SH-SY5Y (cell line): ENCODE measurements at regions not wholly inside any gene's neighbourhood (a gene's known extent, or its start where the extent isn't known, plus 50 kb on each side); places are given as distances from the start of the nearest gene placed in this dataset.

Source experiments
- GATA2 ChIP-seq: IDR thresholded peaks from 2 replicates; pipeline ENCODE4 v1.6.1; 2011; ENCODE audit warnings: mild to moderate bottlenecking, low read depth, low read length
- GATA3 ChIP-seq: IDR thresholded peaks from 2 replicates; pipeline ENCODE4 v1.6.1; 2011; ENCODE audit warnings: low read depth, mild to moderate bottlenecking, low read length, moderate library complexity

DNA sequence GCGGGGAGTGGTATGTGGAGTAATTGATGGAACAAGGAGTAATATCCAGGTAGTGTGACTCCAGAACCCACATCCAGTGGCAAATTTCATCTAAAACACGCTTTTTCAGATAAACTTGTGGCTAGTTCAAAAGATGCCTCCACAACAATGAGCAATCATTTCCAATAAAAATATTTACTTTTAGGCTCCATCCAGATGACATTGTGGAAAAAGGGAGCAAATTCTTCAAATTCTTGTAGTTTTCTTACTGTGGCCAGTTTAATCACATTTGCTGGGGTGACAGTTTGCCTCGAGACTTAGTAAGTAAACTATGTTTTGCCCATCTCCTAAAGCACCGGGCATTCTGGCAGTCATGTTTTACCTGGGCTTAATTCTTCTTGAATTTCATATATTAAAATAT is 243.6 kb downstream of the IRS1 start:
- no peak for TF ChIP-seq GATA2
- no peak for TF ChIP-seq GATA3

DNA sequence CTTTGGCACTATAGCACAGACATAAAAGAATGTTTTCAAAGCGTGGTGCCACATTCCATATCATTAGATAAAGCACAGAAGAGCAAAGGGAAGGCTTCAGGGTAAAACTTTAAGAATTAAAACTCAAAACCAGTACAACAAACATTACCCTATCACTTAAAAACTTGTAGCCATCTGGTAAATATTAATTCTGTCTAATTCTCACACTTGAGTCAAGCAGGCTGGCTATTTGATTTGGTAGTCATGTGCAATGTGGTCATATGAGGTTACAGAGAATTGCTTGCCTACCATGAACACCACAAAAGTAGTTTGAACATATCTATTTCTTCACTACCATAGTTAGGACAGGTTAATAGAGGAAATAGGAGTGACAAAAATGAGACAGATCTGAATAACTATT is 244.9 kb downstream of the IRS1 start:
- TF ChIP-seq GATA3 (no peak), GATA2 (no peak)

DNA sequence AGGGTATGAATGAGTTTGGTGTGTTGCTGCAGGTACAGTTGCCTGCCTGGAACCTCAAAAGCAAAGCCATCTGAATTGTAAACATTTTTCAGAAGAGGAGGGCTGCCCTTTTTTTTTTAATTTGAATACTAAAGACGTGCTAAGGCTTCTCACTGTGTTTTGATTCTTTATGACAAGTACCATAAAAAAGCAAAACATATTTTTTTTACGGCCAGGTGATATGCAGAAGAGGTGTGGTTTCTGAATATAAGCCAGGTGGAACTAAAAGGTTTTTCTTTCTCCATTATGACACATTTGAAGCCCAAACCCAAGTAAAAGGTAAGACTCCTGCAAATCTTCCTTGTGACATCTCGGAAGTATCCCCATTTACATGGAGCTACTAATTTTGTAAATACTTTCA is 246.3 kb downstream of the IRS1 start:
- no peak for TF ChIP-seq GATA3
- TF ChIP-seq GATA2, result no peak

DNA sequence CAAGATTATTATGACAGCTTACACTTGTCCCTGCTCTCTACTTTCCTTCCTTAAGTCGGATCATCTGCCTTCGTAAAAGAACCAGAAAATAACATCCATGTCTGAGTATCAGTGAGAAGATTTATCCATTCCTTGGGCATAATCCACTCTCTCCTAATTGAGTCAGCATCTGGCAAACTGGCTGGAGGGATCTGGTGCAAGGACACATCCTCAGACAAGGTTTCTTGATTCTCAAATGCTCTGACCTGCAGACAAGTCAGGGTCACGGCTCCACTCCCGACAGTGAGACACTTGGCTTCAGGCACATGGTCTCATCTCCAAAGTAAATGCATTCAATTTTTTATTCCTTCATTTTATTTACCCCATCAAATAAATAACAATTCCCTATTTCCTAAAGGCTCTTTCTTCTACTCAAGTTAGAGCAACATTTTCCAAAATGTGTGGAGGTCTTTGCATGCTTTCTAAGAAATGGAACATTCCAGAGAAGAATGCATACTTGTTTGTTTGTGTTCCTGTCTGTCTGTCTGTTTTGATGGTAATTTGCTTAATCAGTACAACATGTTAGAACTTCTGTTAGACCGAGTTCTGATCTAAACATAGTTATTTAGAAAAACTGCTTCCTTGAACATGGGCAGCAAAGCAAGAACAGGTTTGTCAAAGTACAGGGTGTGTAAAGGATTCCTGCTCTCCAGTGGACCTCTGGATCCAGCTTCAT is 246.9 kb downstream of the IRS1 start:
- TF ChIP-seq GATA2 (no peak), GATA3 (no peak)

DNA sequence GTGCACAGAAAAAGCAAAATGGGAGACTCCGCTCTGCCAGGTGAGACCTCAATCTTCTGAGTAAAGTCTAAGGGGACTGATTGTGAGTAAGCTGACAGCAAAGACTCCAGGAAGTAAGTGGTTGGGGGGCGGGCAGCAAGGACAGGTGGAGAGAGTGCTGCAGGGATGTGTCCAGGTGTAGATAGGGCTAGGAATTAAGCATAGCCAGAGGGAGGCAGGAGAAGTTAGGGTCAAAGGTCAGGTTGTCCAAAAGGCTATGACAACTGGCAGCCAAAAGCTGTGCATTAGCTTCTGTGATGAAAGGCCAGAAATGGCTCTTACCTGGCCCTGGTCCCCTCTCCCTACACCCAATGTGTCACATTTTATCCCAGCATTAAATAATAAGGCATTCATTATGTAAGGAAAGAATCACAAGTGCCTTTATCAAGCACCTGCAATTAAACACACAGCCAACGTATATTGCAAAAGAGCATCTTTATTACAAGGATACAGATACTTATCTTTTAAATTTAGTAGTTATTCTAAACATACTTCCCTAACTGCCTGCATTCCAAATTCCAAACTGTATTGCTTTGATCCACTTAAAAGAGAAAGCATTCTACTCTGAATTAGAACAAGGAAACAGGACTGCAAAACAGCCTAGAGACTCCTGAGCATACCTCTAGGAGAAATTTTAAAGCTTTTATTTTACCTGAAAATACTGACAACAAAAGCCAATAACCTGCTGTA is 247.9 kb downstream of the IRS1 start:
- TF ChIP-seq GATA2 (no peak), GATA3 (no peak)

DNA sequence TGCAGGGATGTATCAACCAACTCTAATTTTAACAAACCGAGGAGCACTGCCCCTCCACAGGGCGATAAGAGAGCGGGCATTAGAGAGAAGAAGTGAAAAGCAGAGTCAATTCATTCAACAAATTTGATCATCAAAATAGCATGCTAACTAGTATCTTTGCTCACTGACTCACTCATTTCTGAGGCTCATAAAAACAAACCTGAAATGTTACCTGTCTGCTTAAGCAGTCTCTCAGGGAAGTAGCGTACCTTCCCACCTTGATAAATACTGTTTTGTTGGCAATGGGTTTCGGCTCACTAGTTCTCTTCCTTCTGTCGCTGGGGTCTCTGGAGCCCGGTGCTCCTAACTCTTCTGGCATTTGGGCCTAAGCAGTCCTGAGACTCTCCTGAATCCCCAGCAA is 248.8 kb downstream of the IRS1 start:
- TF ChIP-seq GATA2 (no peak), GATA3 (no peak)

DNA sequence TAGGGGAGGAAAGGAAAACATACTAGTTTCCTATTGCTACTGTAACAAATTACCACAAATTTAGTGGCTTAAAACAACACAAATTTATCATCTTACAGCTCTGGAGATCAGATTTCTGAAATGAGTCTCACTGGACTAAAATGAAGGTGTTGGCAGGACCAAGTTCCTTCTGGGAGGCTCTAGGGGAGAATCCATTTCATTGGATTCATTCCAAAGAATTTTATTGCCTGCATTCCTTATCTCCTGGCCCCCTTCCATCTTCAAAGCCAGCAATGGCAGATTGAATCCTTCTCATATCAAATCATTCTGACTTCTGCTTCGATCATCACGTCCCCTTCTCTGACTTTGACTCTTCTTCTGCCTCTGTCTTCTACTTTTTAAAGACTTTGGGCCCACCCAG is 250.9 kb downstream of the IRS1 start:
- TF ChIP-seq GATA2 (no peak), GATA3 (no peak)

DNA sequence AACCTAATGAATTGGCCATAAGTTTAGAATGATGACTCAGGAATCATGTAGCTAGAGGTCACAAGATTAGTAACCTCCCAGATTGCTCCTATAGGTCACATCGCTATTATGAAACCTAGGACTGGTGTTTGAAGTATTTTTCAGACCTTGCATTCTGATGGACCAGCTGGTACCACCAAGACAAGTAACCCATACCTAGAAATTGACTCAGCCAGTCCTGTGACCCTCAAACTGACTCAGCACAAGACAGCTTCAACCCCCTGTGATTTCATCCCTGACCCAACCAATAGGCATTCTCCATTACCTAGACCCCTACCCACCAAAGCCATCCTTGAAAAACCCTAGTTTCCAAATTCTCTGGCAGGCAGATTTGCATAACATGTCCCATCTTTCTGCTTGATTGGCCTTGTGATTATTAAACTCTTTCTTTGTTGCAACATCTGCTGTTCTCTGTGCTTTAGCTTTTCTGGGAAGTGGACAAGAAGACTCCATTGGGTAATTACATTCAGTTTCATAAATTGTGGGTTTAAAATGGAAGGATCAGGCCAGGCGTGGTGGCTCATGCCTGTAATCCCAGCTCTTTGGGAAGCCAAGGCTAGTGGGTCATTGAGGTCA is 254.9 kb downstream of the IRS1 start:
- TF ChIP-seq GATA3 (no peak), GATA2 (no peak)

DNA sequence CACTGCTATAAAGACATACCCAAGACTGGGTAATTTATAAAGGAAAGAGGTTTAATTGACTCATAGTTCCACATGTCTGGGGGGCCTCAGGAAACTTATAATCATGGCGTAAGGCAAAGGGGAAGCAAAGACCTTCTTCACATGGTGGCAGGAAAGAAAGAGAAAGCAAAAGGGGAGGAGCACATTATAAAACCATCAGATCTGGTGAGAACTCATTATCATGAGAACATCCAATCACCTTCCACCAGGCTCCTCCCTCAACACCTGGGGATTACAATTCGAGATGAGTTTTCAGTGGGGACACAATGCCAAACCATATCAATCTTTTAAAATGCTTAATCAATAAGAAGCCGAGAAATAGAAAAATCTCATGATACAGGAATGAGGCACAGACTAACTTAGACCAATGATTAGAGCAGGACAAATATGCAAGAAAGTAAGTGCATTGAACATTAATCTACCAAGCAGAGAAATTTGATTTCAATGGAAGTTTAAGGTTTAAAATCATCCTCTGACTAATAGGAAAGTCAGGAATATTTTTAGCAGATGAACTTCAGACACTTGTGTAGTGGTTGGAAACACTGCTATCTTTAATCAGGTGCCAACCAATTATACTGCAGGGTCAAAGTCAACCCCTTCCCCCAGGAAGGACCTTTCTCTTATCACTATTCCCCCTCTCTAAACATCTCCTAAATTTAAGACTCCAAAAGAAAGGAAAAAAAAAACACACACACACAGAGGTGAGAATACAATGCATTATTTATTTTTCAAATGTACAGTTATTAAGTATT is 259.2 kb downstream of the IRS1 start:
- TF ChIP-seq GATA3 (no peak), GATA2 (no peak)

DNA sequence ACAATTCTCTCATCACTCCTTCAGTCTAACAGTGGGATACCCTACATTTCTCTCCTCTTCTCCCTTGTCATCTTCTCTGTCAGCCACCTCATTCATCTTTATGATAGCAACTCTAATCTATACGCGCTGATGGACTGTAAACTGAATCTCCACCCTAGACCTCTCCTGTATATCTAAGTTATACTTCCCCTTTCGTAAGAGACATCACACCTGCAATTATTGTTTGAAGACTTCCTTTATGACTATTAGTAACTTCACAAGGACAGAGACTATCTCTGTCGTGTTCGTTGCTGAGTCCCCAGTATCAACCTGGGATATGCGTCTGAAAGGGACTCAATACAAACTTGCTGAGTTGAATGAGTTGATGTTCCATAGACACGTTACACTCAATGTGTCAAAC is 263.2 kb downstream of the IRS1 start:
- no peak for TF ChIP-seq GATA2
- no peak for TF ChIP-seq GATA3

DNA sequence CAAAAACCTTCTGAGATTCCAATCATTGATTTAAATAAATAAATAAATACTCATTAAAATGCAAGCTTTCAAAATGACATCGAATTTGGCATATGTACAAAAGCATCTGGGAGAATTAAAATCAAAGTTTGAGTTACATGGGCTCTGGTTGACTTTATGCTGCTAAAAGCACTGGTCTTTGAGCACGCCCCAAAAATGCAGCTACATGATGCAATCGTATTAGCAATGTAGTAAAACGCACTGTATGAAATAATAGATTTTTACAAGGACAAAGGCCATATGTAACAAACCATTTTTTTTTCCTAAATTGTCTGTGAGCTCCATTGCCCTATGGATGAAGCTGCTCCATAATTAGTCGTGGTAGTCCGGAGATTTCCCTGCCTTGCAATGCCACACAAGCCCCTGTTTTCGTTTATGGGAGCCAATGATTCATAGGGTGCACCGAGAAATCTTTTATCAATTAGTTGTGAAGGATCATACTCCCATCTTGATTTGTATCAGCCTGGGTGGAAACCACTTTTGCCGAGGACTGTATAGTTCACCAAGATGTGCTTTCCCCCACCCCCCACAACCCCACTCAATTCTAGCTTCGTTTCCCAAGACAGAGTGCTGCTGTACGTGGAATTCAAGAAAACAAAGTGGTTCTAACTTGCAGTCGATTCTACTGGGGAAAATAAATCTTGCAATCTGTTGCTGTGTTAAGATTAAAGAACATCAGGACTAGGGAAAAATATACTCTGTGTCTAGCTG is 268.4 kb downstream of the IRS1 start:
- no peak for TF ChIP-seq GATA2
- TF ChIP-seq GATA3, result no peak

DNA sequence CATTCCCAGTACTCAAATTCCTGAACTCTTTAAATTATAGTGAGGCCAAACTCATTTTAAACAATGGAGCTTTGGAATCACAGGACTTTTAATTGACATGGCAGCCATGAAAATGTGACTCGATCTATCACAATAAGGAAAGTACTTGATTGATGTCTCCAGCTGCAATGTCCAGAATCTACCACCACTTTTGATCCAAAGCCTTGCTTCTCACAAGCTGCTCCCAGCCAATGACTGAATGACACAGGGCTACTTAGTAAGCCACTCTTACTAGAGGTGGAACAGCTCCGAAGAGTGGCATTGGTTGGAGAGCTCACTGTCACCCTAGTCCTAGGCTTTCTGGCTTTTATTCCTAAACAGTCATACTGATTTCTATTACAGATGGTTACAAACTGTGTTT is 270.1 kb downstream of the IRS1 start:
- no peak for TF ChIP-seq GATA2
- TF ChIP-seq GATA3, result no peak

DNA sequence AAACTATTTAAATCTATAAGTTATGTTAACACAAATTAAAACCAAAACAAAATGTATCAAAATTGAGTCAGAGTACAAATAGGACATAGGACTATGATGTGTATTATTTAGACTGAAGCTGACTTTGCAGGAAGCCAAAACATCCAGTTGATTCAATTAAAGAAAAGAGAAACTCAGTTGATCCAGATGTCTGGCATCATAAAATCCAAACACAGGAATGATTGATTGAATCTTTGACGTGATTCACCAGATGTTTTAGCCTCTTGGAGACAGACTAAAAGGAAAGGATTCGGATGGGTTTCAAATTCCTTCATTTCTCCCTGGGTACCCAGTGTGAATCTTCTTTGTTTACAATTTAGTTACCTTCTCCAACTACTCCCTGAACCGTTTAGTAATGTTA is 272.9 kb downstream of the IRS1 start:
- TF ChIP-seq GATA3 (no peak), GATA2 (no peak)

DNA sequence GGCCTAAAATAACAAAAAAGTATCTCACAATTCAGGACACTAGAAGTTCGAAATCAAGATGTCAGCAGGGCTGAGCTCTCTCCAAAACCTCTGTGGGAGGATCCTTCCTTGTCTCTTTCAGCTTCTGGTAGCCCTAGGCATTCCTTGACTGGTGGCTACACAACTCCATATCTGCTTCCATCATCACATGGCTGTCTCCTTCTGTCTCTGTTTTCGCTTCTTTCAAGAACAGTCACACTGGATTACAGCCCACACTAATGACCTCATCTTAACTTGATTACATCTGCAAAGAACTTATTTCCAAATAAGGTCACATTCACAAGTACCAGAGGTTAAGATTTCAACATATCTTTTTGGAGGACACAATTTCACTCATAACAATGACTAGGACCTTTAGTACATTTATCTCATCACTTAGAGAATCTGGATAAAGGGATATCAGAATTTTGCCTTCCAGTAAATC is 275.2 kb downstream of the IRS1 start:
- TF ChIP-seq GATA3 (no peak), GATA2 (no peak)
